AG09309 (cell line): ENCODE measurements at regions not wholly inside any gene's neighbourhood (a gene's known extent, or its start where the extent isn't known, plus 50 kb on each side); places are given as distances from the start of the nearest gene placed in this dataset.

Experiments
- DNase-seq: peaks from one replicate; pipeline ENCODE4 v3.0.0-alpha.2; 2010; ENCODE audit warnings: low read depth
- H3K4me3 ChIP-seq: 2 replicates; pipeline ENCODE4 v1.5.1; 2011; ENCODE audit warnings: mild to moderate bottlenecking, low read depth, low read length, moderate library complexity; ENCODE audit not compliant: control insufficient read depth
- CTCF ChIP-seq: IDR thresholded peaks from 2 replicates; pipeline ENCODE4 v1.5.1; 2011; ENCODE audit warnings: mild to moderate bottlenecking, low read depth, low read length, inconsistent platforms; ENCODE audit not compliant: insufficient read depth, control insufficient read depth; ENCODE audit errors: missing control alignments

GRCh38 chrX:39948582-39948981 is 149.2 kb downstream of the BCOR start:
- no peak for DNase-seq
- no peak for TF ChIP-seq CTCF
- H3K4me3 ChIP-seq, result no peak overlapping the region

- no peak overlapping the region for H3K4me3 ChIP-seq
- TF ChIP-seq CTCF, result no peak
- DNase-seq, result no peak
Measured at GRCh38 chrX:39950018-39950688, 147.6 kb downstream of the BCOR start.

- DNase-seq, result no peak
- TF ChIP-seq CTCF, result no peak
- no peak overlapping the region for H3K4me3 ChIP-seq
Measured at GRCh38 chrX:39952989-39953388, 144.8 kb downstream of the BCOR start.

DNA sequence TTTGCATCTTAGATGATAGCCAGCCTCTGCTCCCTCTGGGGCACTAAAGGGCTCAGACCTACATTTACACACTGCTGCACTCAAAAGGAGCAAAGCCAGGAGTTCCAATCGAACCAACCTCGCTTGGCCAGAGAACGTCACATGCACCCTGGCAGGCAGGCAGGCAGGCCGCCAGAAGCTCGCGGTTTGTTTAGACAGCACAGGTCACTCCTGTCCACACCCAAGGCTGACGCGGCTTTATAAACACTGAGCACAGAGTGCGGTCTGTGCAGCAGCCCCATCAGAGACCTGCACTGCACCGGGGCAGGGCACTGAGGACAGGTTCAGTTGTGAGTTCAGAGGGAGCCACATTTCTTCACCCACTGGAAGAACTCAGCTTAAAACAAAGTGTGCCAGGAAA is 143.9 kb downstream of the BCOR start:
- TF ChIP-seq CTCF, result no peak
- no peak for DNase-seq
- no peak overlapping the region for H3K4me3 ChIP-seq

GRCh38 chrX:39954851-39955250 is 142.9 kb downstream of the BCOR start:
- DNase-seq, result no peak
- no peak overlapping the region for H3K4me3 ChIP-seq
- TF ChIP-seq CTCF, result no peak

- no peak for TF ChIP-seq CTCF
- DNase-seq, result no peak
- H3K4me3 ChIP-seq, result no peak overlapping the region
Measured at GRCh38 chrX:39955625-39956024, 142.1 kb downstream of the BCOR start.
